IMR-90 (cell line): ENCODE measurements at regions not wholly inside any gene's neighbourhood (a gene's known extent, or its start where the extent isn't known, plus 50 kb on each side); places are given as distances from the start of the nearest gene placed in this dataset.
A peak's percentile ranks its signal among the peaks of the same experiment; 100 is the strongest.

Source experiments
- ATAC-seq: fragments of 200-7000 bp; cut with Tn5 transposase; 2 replicates; pipeline ENCODE4 v1.9.1; 2020; ENCODE audit warnings: low read depth, mild to moderate bottlenecking, moderate library complexity
- BruUV-seq: library from RNA; stranded (reverse); fragments of 400-500 nt; replicated peaks from 2 replicates; lab custom pipeline; 2021; lab: Mats Ljungman, UMichigan
- CTCF ChIA-PET: fragments of 300-600 bp; formaldehyde crosslinking; extraction: SDS; loops from one replicate; lab custom pipeline; 2021; ENCODE audit warnings: antibody characterized with exemption; lab: Yijun Ruan, JAX
- POLR2A ChIA-PET: fragments of 300-600 bp; sonication (Branson Sonifier 250); formaldehyde crosslinking; loops from one replicate; lab custom pipeline; 2022; ENCODE audit warnings: antibody characterized with exemption; ENCODE audit not compliant: unreplicated experiment; lab: Charles Lee
- DNase-seq: peaks from one replicate; pipeline ENCODE4 v3.0.0; 2013
- H2AFZ ChIP-seq: replicated peaks from 2 replicates; pipeline ENCODE3; 2013; ENCODE audit warnings: low read length, mild to moderate bottlenecking; ENCODE audit not compliant: poor library complexity
- H2AK5ac ChIP-seq: 2 replicates; pipeline ENCODE4 v1.6.1; 2013; ENCODE audit warnings: low read depth, low read length, inconsistent platforms
- H2AK9ac ChIP-seq: replicated peaks from 2 replicates; pipeline ENCODE3; 2013; ENCODE audit warnings: mild to moderate bottlenecking, low read depth, low read length, moderate library complexity; ENCODE audit not compliant: poor library complexity
- H2BK120ac ChIP-seq: 2 replicates; pipeline ENCODE4 v1.6.1; 2013; ENCODE audit warnings: low read depth, low read length, inconsistent platforms
- H2BK15ac ChIP-seq: 3 replicates; pipeline ENCODE4 v1.6.1; 2013; ENCODE audit warnings: low read depth, low read length, inconsistent platforms
- H2BK20ac ChIP-seq: 2 replicates; pipeline ENCODE4 v1.6.1; 2013; ENCODE audit warnings: low read depth, mild to moderate bottlenecking, inconsistent platforms, low read length, moderate library complexity
- H2BK5ac ChIP-seq: 2 replicates; pipeline ENCODE4 v1.6.1; 2013; ENCODE audit warnings: mild to moderate bottlenecking, low read depth, low read length, inconsistent platforms; ENCODE audit not compliant: poor library complexity, severe bottlenecking
- H3K14ac ChIP-seq: replicated peaks from 2 replicates; pipeline ENCODE4 v1.6.1; 2013; ENCODE audit warnings: low read depth, low read length, inconsistent platforms
- H3K18ac ChIP-seq: 2 replicates; pipeline ENCODE4 v1.6.1; 2013; ENCODE audit warnings: low read depth, low read length, control low read depth
- H3K23ac ChIP-seq: 2 replicates; pipeline ENCODE4 v1.6.1; 2013; ENCODE audit warnings: low read depth, low read length, inconsistent platforms
- H3K27ac ChIP-seq: 2 replicates; pipeline ENCODE4 v1.5.1; 2013; ENCODE audit warnings: mild to moderate bottlenecking, control low read depth, low read length; ENCODE audit not compliant: insufficient read depth
- H3K27me3 ChIP-seq: 2 replicates; pipeline ENCODE4 v1.6.1; 2013; ENCODE audit warnings: low read length; ENCODE audit not compliant: control insufficient read depth, insufficient read depth
- H3K36me3 ChIP-seq: 2 replicates; pipeline ENCODE4 v1.6.1; 2013; ENCODE audit warnings: low read length, mixed read lengths; ENCODE audit not compliant: control insufficient read depth, insufficient read depth
- H3K4ac ChIP-seq: 2 replicates; pipeline ENCODE4 v1.6.1; 2013; ENCODE audit warnings: low read depth, low read length, inconsistent platforms
- H3K4me1 ChIP-seq: 2 replicates; pipeline ENCODE4 v1.6.1; 2013; ENCODE audit warnings: low read length, mixed read lengths; ENCODE audit not compliant: control insufficient read depth, insufficient read depth
- H3K4me2 ChIP-seq: 2 replicates; pipeline ENCODE4 v1.6.1; 2013; ENCODE audit warnings: low read depth, mild to moderate bottlenecking, control low read depth, low read length, moderate library complexity
- H3K4me3 ChIP-seq: 2 replicates; pipeline ENCODE4 v1.5.1; 2013; ENCODE audit warnings: low read depth, mild to moderate bottlenecking, control low read depth, low read length, moderate library complexity; ENCODE audit not compliant: insufficient read depth
- H3K56ac ChIP-seq: 2 replicates; pipeline ENCODE4 v1.6.1; 2013; ENCODE audit warnings: low read length, inconsistent platforms; ENCODE audit not compliant: insufficient read depth; ENCODE audit errors: extremely low read depth
- H3K79me1 ChIP-seq, 2 experiments: 2 replicates each; pipeline ENCODE4 v1.6.1; 2013; ENCODE audit warnings: low read length in 2 of 2, inconsistent platforms in 1 of 2, low read depth in 1 of 2
- H3K9ac ChIP-seq: 2 replicates; pipeline ENCODE4 v1.6.1; 2013; ENCODE audit warnings: low read depth, low read length, control low read depth
- H3K9me1 ChIP-seq: 2 replicates; pipeline ENCODE4 v1.6.1; 2013; ENCODE audit warnings: low read length, inconsistent platforms; ENCODE audit not compliant: insufficient read depth
- H3K9me3 ChIP-seq: 2 replicates; pipeline ENCODE4 v1.6.1; 2013; ENCODE audit warnings: low read length; ENCODE audit not compliant: control insufficient read depth, insufficient read depth
- H4K20me1 ChIP-seq: 2 replicates; pipeline ENCODE4 v1.6.1; 2013; ENCODE audit warnings: low read length, inconsistent platforms; ENCODE audit not compliant: insufficient read depth
- H4K5ac ChIP-seq: 2 replicates; pipeline ENCODE4 v1.6.1; 2013; ENCODE audit warnings: mild to moderate bottlenecking, low read depth, low read length, control low read depth
- H4K8ac ChIP-seq, 2 experiments: 2 replicates each; pipeline ENCODE4 v1.6.1; 2013; ENCODE audit warnings: low read depth in 2 of 2, low read length in 2 of 2, control low read depth in 1 of 2, inconsistent platforms in 1 of 2
- H4K91ac ChIP-seq: 2 replicates; pipeline ENCODE4 v1.6.1; 2013; ENCODE audit warnings: low read depth, low read length, inconsistent platforms; ENCODE audit not compliant: insufficient read depth
- CEBPB ChIP-seq: IDR thresholded peaks from 2 replicates; pipeline ENCODE4 v1.6.1; 2012; ENCODE audit warnings: low read depth, low read length, improper control_type of control experiment
- FOS ChIP-seq: fragments of 150-350 bp; IDR thresholded peaks from 2 replicates; pipeline ENCODE4 v1.6.1; 2016; ENCODE audit warnings: low read depth, low read length
- MAFK ChIP-seq: IDR thresholded peaks from 2 replicates; pipeline ENCODE4 v1.6.1; 2012; ENCODE audit warnings: low read depth, low read length, improper control_type of control experiment
- MAZ ChIP-seq: IDR thresholded peaks from 2 replicates; pipeline ENCODE4 v1.6.1; 2012; ENCODE audit warnings: low read depth, mild to moderate bottlenecking, low read length, improper control_type of control experiment, moderate library complexity, borderline replicate concordance
- NFE2L2 ChIP-seq: fragments of 150-350 bp; IDR thresholded peaks from 2 replicates; pipeline ENCODE4 v1.6.1; 2016; ENCODE audit warnings: low read depth, mild to moderate bottlenecking, low read length
- RAD21 ChIP-seq: IDR thresholded peaks from 2 replicates; pipeline ENCODE4 v1.6.1; 2012; ENCODE audit warnings: low read length, improper control_type of control experiment
- RCOR1 ChIP-seq: IDR thresholded peaks from 2 replicates; pipeline ENCODE4 v1.6.1; 2012; ENCODE audit warnings: mild to moderate bottlenecking, low read length, improper control_type of control experiment; ENCODE audit not compliant: insufficient replicate concordance
- SMC3 ChIP-seq: fragments of 150-350 bp; IDR thresholded peaks from 2 replicates; pipeline ENCODE4 v1.6.1; 2016; ENCODE audit warnings: low read depth, mild to moderate bottlenecking, antibody characterized with exemption, low read length, moderate library complexity
- WGBS, 2 experiments: methylation state at CpG; one replicate each; pipeline versions ENCODE4 v1.1.5 to v1.1.7; 2013; ENCODE audit warnings: missing lambda C conversion rate in 2 of 2; ENCODE audit not compliant: insufficient read length in 1 of 2; ENCODE audit errors: extremely low coverage in 2 of 2; 5-methylcytosine and 5-hydroxymethylcytosine counted together
- dilution Hi-C: fragments of 300-500 bp; cut with HindIII; formaldehyde crosslinking; loops from one replicate; pipeline ENCODE4 v1.14.3; 2018; ENCODE audit warnings: low sequenced_read_pairs; ENCODE audit not compliant: unreplicated experiment
- in situ Hi-C: fragments of 300-500 bp; cut with MboI; formaldehyde crosslinking; loops from 3 replicates; pipeline ENCODE4 v1.14.3; 2019; ENCODE audit warnings: low sequenced_read_pairs, inconsistent platforms, mixed read lengths
- intact Hi-C: fragments of 100-400 bp; cut with micrococcal nuclease; formaldehyde crosslinking; loops from 2 replicates; pipeline ENCODE4 v1.10.0; 2022

DNA sequence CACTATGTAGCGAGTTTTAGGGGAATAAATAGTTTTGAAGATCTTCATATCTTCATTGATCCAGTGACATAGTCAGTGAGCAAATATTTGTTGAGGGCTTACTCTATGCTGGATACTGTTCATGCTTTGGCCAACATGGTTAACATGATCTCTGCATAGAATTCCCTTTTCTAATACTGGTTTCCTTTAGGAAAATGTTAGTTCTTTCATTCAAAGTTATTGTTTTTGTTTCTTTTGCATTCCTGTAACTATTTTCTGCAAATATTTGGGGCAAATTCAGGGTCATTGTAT, 226.5 kb downstream of the C12orf50 start:
- no peaks in the 10 kb centered on the region for H3K36me3 ChIP-seq
- H3K4ac ChIP-seq: no peak overlapping the region
- dilution Hi-C loops: no loop called here
- no peaks in the 10 kb centered on the region for H4K20me1 ChIP-seq
- H2BK120ac ChIP-seq: no peak overlapping the region
- no peaks in the 10 kb centered on the region for H3K79me1 ChIP-seq
- no peak overlapping the region for H3K4me3 ChIP-seq
- ChIA-PET POLR2A (no interaction called here), CTCF (interaction anchor here (0.5 kb wide), 1 partner anchor 151 kb away, joined by 3 read pairs; no protein-coding TSS in a partner anchor)
- no peak overlapping the region for H2AFZ ChIP-seq
- no peak overlapping the region for H4K8ac ChIP-seq
- no peak overlapping the region for H2BK20ac ChIP-seq
- DNase-seq (no peak), ATAC-seq (no peak)
- no TSS peak for BruUV-seq
- intact Hi-C loops: no loop called here
- no peak overlapping the region for H4K91ac ChIP-seq
- H3K27ac ChIP-seq: no peak overlapping the region
- H3K23ac ChIP-seq: no peak overlapping the region
- in situ Hi-C loops: no loop called here
- no peak overlapping the region for H2AK5ac ChIP-seq
- H3K4me2 ChIP-seq: no peak overlapping the region; the same call in 1 of the 2 replicates
- H3K18ac ChIP-seq: peak overlapping the region; percentile 55; the same call in 1 of the 2 replicates
- no peak overlapping the region for H2AK9ac ChIP-seq
- no peak overlapping the region for H3K14ac ChIP-seq
- no peaks in the 10 kb centered on the region for H3K9me3 ChIP-seq
- no peak overlapping the region for H3K9ac ChIP-seq
- no peak for TF ChIP-seq SMC3
- no peak for TF ChIP-seq RAD21
- TF ChIP-seq MAZ: no peak
- TF ChIP-seq RCOR1: no peak
- no peak for TF ChIP-seq NFE2L2
- TF ChIP-seq MAFK: no peak
- no peak for TF ChIP-seq CEBPB
- no peak for TF ChIP-seq FOS
- WGBS, 2 experiments: no CpG with 5 or more reads among the region's 1 CpG
- no peak overlapping the region for H3K56ac ChIP-seq
- no peak overlapping the region for H2BK15ac ChIP-seq
- H3K9me1 ChIP-seq: peaks cover 10% of the 10 kb centered on the region
- peak overlapping the region; percentile 53; the same call in 1 of the 2 replicates for H4K5ac ChIP-seq
- H3K4me1 ChIP-seq: peaks cover 13% of the 10 kb centered on the region; the same call in 1 of the 2 replicates
- H3K27me3 ChIP-seq: no peaks in the 10 kb centered on the region
- H2BK5ac ChIP-seq: no peak overlapping the region
